PC-3 (cell line): ENCODE measurements at regions not wholly inside any gene's neighbourhood (a gene's known extent, or its start where the extent isn't known, plus 50 kb on each side); places are given as distances from the start of the nearest gene placed in this dataset.

ENCODE experiments used
- ATAC-seq: fragments of 200-7000 bp; cut with Tn5 transposase; 2 replicates; pipeline ENCODE4 v1.9.1; 2020; ENCODE audit warnings: mild to moderate bottlenecking, moderate library complexity
- BruUV-seq: library from RNA; stranded (reverse); fragments of 400-500 nt; replicated peaks from 2 replicates; lab custom pipeline; 2021; lab: Mats Ljungman, UMichigan
- CTCF ChIA-PET: fragments of 300-600 bp; sonication (Branson Sonifier 250); formaldehyde crosslinking; loops from one replicate; lab custom pipeline; 2022; ENCODE audit warnings: antibody characterized with exemption; lab: Charles Lee
- POLR2A ChIA-PET: fragments of 300-600 bp; sonication (Branson Sonifier 250); formaldehyde crosslinking; loops from one replicate; lab custom pipeline; 2022; ENCODE audit warnings: antibody characterized with exemption; ENCODE audit not compliant: unreplicated experiment; lab: Charles Lee
- DNase-seq: peaks from one replicate; pipeline ENCODE4 v3.0.0-alpha.2; 2015
- H2AFZ ChIP-seq: fragments of 300-600 bp; sonication (generic); 2 replicates; pipeline ENCODE4 v1.6.0; 2016; ENCODE audit warnings: antibody characterized with exemption, low read length
- H3F3A ChIP-seq: fragments of 300-600 bp; sonication (generic); one replicate; pipeline ENCODE4 v1.6.0; 2017; ENCODE audit warnings: antibody characterized with exemption, low read length, control low read depth, mild to moderate bottlenecking; ENCODE audit not compliant: unreplicated experiment
- H3K27ac ChIP-seq: fragments of 300-600 bp; sonication (generic); 2 replicates; pipeline ENCODE4 v1.5.1; 2016; ENCODE audit warnings: mild to moderate bottlenecking, low read length
- H3K27me3 ChIP-seq: fragments of 300-600 bp; sonication (generic); 2 replicates; pipeline ENCODE4 v1.6.1; 2016; ENCODE audit warnings: low read length, mixed read lengths
- H3K36me3 ChIP-seq: fragments of 300-600 bp; sonication (generic); 2 replicates; pipeline ENCODE4 v1.6.1; 2016; ENCODE audit warnings: low read depth, mixed run types, low read length, mixed read lengths
- H3K4me1 ChIP-seq: fragments of 300-600 bp; sonication (generic); 2 replicates; pipeline ENCODE4 v1.5.1; 2016; ENCODE audit warnings: low read length; ENCODE audit not compliant: insufficient read depth
- H3K4me2 ChIP-seq: fragments of 300-600 bp; sonication (generic); 2 replicates; pipeline ENCODE4 v1.6.0; 2016; ENCODE audit warnings: low read length
- H3K4me3 ChIP-seq: fragments of 300-600 bp; sonication (generic); 2 replicates; pipeline ENCODE4 v1.5.1; 2016; ENCODE audit warnings: mild to moderate bottlenecking, low read length, mixed read lengths
- H3K79me2 ChIP-seq: fragments of 300-600 bp; sonication (generic); 2 replicates; pipeline ENCODE4 v1.6.1; 2017; ENCODE audit warnings: low read length, mixed read lengths
- H3K9ac ChIP-seq: fragments of 300-600 bp; sonication (generic); 2 replicates; pipeline ENCODE4 v1.6.0; 2016; ENCODE audit warnings: mild to moderate bottlenecking, low read length
- H3K9me2 ChIP-seq: fragments of 300-600 bp; sonication (generic); replicated peaks from 2 replicates; pipeline ENCODE4 v1.6.1; 2016; ENCODE audit warnings: mixed run types, low read length, mixed read lengths
- H3K9me3 ChIP-seq: fragments of 300-600 bp; sonication (generic); 2 replicates; pipeline ENCODE4 v1.6.1; 2016; ENCODE audit warnings: low read length, mixed read lengths
- H4K20me1 ChIP-seq: fragments of 300-600 bp; sonication (generic); 2 replicates; pipeline ENCODE4 v1.6.1; 2016; ENCODE audit warnings: low read length, mixed read lengths
- EZH2 ChIP-seq: fragments of 300-600 bp; sonication (generic); IDR thresholded peaks from one replicate; pipeline ENCODE4 v1.6.1; 2017; ENCODE audit warnings: antibody characterized with exemption, mild to moderate bottlenecking, low read length; ENCODE audit not compliant: unreplicated experiment
- EZH2phosphoT487 ChIP-seq: fragments of 300-600 bp; sonication (generic); IDR thresholded peaks from 2 replicates; pipeline ENCODE4 v1.6.1; 2018; ENCODE audit warnings: mild to moderate bottlenecking, antibody characterized with exemption, low read length, borderline replicate concordance
- intact Hi-C: fragments of 100-400 bp; cut with micrococcal nuclease; formaldehyde crosslinking; loops from 2 replicates; pipeline ENCODE4 v1.9.0; 2023
- TF ChIP-seq, protein P1 (sequence below): fragments of 300-600 bp; sonication (generic); conservative IDR thresholded peaks from 2 replicates; pipeline ENCODE4 v1.5.1; 2017; ENCODE audit warnings: antibody characterized with exemption, low read depth, mild to moderate bottlenecking, low read length

DNA sequence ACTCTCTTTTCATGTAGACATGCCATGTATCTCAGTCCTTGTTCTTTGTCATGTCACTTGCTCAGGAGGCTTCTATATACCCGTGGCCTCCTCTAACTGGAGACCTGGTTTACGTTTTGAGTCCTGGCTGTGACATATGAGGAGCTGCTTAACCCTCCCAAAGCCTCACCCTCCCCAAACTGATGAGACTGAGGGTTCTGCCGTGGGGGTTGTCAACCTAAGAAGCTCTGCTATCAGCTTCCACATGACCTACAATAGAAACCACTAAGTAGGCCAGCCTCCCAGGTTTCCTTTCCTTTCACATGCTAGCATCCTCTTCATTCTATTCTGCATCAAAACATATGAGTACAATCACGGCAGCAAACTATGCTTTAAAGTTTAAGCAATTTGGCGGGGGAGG is 76.8 kb upstream of the WSCD2 start:
- no peaks in the 10 kb centered on the region for H3K9me2 ChIP-seq
- H3K9me3 ChIP-seq: no peaks in the 10 kb centered on the region
- H3K9ac ChIP-seq: no peak overlapping the region
- BruUV-seq: no TSS peak
- H3K4me2 ChIP-seq: no peak overlapping the region
- H3K27me3 ChIP-seq: peaks cover 50% of the 10 kb centered on the region
- no peak overlapping the region for H2AFZ ChIP-seq
- ChIA-PET CTCF (no interaction called here), POLR2A (no interaction called here)
- no peak for TF ChIP-seq EZH2phosphoT487
- TF ChIP-seq EZH2: no peak
- TF ChIP-seq, protein P1, sequence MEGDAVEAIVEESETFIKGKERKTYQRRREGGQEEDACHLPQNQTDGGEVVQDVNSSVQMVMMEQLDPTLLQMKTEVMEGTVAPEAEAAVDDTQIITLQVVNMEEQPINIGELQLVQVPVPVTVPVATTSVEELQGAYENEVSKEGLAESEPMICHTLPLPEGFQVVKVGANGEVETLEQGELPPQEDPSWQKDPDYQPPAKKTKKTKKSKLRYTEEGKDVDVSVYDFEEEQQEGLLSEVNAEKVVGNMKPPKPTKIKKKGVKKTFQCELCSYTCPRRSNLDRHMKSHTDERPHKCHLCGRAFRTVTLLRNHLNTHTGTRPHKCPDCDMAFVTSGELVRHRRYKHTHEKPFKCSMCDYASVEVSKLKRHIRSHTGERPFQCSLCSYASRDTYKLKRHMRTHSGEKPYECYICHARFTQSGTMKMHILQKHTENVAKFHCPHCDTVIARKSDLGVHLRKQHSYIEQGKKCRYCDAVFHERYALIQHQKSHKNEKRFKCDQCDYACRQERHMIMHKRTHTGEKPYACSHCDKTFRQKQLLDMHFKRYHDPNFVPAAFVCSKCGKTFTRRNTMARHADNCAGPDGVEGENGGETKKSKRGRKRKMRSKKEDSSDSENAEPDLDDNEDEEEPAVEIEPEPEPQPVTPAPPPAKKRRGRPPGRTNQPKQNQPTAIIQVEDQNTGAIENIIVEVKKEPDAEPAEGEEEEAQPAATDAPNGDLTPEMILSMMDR: no peak
- H3K79me2 ChIP-seq: no peaks in the 10 kb centered on the region
- ATAC-seq (no peak), DNase-seq (no peak)
- no peaks in the 10 kb centered on the region for H3K4me1 ChIP-seq
- no peak overlapping the region for H3K27ac ChIP-seq
- intact Hi-C loops: no loop called here
- no peaks in the 10 kb centered on the region for H3K36me3 ChIP-seq
- no peaks in the 10 kb centered on the region for H4K20me1 ChIP-seq
- H3K4me3 ChIP-seq: no peak overlapping the region
- H3F3A ChIP-seq: no peaks in the 10 kb centered on the region

- Histone ChIP-seq H3K27ac (no peak overlapping the region), H3K27me3 (peaks cover 52% of the 10 kb centered on the region), H3K79me2 (no peaks in the 10 kb centered on the region), H3K4me3 (no peak overlapping the region), H2AFZ (no peak overlapping the region), H3K9ac (no peak overlapping the region), H4K20me1 (no peaks in the 10 kb centered on the region), H3K9me3 (no peaks in the 10 kb centered on the region), H3K36me3 (no peaks in the 10 kb centered on the region), H3K4me1 (no peaks in the 10 kb centered on the region), H3F3A (no peaks in the 10 kb centered on the region), H3K4me2 (no peak overlapping the region), H3K9me2 (no peaks in the 10 kb centered on the region)
- no peak for DNase-seq
- intact Hi-C loops: no loop called here
- no TSS peak for BruUV-seq
- CTCF ChIA-PET: no interaction called here
- ATAC-seq: no peak
- TF ChIP-seq, protein P1: no peak
- TF ChIP-seq EZH2phosphoT487 (no peak), EZH2 (no peak)
- POLR2A ChIA-PET: no interaction called here
Measured at GRCh38 chr12:108053512-108053911, 75.6 kb upstream of the WSCD2 start.

- H2AFZ ChIP-seq: no peak overlapping the region
- no TSS peak for BruUV-seq
- H3K79me2 ChIP-seq: no peaks in the 10 kb centered on the region
- POLR2A ChIA-PET: no interaction called here
- no peak overlapping the region for H3K27ac ChIP-seq
- TF ChIP-seq EZH2: no peak
- TF ChIP-seq EZH2phosphoT487: no peak
- TF ChIP-seq, protein P1: no peak
- H3K9me3 ChIP-seq: no peaks in the 10 kb centered on the region
- intact Hi-C loops: no loop called here
- CTCF ChIA-PET: no interaction called here
- H3K4me2 ChIP-seq: no peak overlapping the region
- peaks cover 60% of the 10 kb centered on the region for H3K27me3 ChIP-seq
- H3K4me3 ChIP-seq: no peak overlapping the region
- no peak overlapping the region for H3K9ac ChIP-seq
- ATAC-seq (no peak), DNase-seq (no peak)
- H3F3A ChIP-seq: no peaks in the 10 kb centered on the region
- H3K36me3 ChIP-seq: no peaks in the 10 kb centered on the region
- H4K20me1 ChIP-seq: no peaks in the 10 kb centered on the region
- H3K4me1 ChIP-seq: no peaks in the 10 kb centered on the region
- no peaks in the 10 kb centered on the region for H3K9me2 ChIP-seq
Measured at GRCh38 chr12:108054496-108054895, 74.6 kb upstream of the WSCD2 start.
